Heart right ventricle (tissue), 16 donors: ENCODE measurements at regions not wholly inside any gene's neighbourhood (a gene's known extent, or its start where the extent isn't known, plus 50 kb on each side); places are given as distances from the start of the nearest gene placed in this dataset.

Experiments
- ATAC-seq, 8 donors: fragments of 200-7000 bp; cut with Tn5 transposase; one replicate each; pipeline ENCODE4 v1.9.1; 2020; ENCODE audit warnings: mild to moderate bottlenecking in 8 of 8, moderate library complexity in 8 of 8, moderate number of reproducible peaks in 1 of 8
- DNase-seq, 2 donors: peaks; one replicate each; pipeline ENCODE4 v3.0.0-alpha.2; 2020
- H3K27ac ChIP-seq, 10 donors: fragments of 200-600 bp; sonication (generic) in 2 of 10; one replicate each; pipeline versions ENCODE4 v1.5.0 to v1.8.0; 2020 to 2022; ENCODE audit warnings: mild to moderate bottlenecking in 3 of 10
- H3K27me3 ChIP-seq, 7 donors: fragments of 200-600 bp; one replicate each; pipeline ENCODE4 v1.8.0; 2021 to 2022; ENCODE audit warnings: mild to moderate bottlenecking in 2 of 7
- H3K36me3 ChIP-seq, 9 donors: fragments of 200-600 bp; sonication (generic) in 1 of 9; one replicate each; pipeline versions ENCODE4 v1.5.0 to v1.8.0; 2020 to 2022; ENCODE audit warnings: mild to moderate bottlenecking in 2 of 9
- H3K4me1 ChIP-seq, 9 donors: fragments of 200-600 bp; sonication (generic) in 1 of 9; one replicate each; pipeline versions ENCODE4 v1.5.0 to v1.8.0; 2020 to 2022; ENCODE audit warnings: mild to moderate bottlenecking in 4 of 9
- H3K4me3 ChIP-seq, 10 donors: fragments of 200-600 bp; sonication (generic) in 2 of 10; one replicate each; pipeline versions ENCODE4 v1.5.0 to v1.8.0; 2020 to 2022; ENCODE audit warnings: mild to moderate bottlenecking in 7 of 10, moderate library complexity in 2 of 10
- H3K9me3 ChIP-seq, 11 donors: fragments of 200-600 bp in 10 of 11; sonication (generic) in 2 of 11; one replicate each; pipeline versions ENCODE4 v1.5.0 to v1.8.0; 2013 to 2022; ENCODE audit warnings: mild to moderate bottlenecking in 2 of 11, control low read depth in 1 of 11, moderate library complexity in 1 of 11
- WGBS, 2 donors: extraction: QIAGEN DNeasy Blood & Tissue Kit; methylation state at CpG; one replicate each; pipeline ENCODE4 v1.1.7; 2013; ENCODE audit warnings: inconsistent platforms in 1 of 2; 5-methylcytosine and 5-hydroxymethylcytosine counted together
- intact Hi-C, 10 donors: fragments of 100-400 bp; cut with DNase I; formaldehyde crosslinking; loops; one replicate each; pipeline versions ENCODE4 v1.11.1 to v1.14.2; 2022
- TF ChIP-seq, protein P1 (sequence below), 9 donors: fragments of 200-600 bp; sonication (generic) in 2 of 9; IDR thresholded peaks; one replicate each; pipeline versions ENCODE4 v1.5.0 to v1.8.0; 2021 to 2022; ENCODE audit warnings: antibody characterized with exemption in 9 of 9, mild to moderate bottlenecking in 5 of 9, moderate library complexity in 1 of 9
- donor health status: Arrhythmogenic right ventricular cardiomyopathy.
- donor health status: ischemic (EF 13 %, LVEDD 7.1; RV severe dilation, severe dysfunction).
- donor health status: healthy with polysubstance abuse.
- donor health status: DM: no; HTN: yes; CAD: no.
- donor health status: DM: no; HTN: no; CAD: no.
- donor health status: ischemic (EF 25% LVEDD 6.9; RV normal size, moderate dysfunction).
- donor health status: ischemic (EF 25% LVEDD 5.7; RV mildly dilated, moderate dysfunction).
- donor health status: healthy.
- donor health status: DM: yes; HTN: yes; CAD: no.
- donor health status: Ischemic cardiomyopathy.
- donor health status: ischemic (EF 35%, LVEDD 5.7; RV mildly dilated, moderate dysfunction).
- donor health status: nonischemic (EF 11% LVEDD 7.7; RV severe dilation, severe dysfunction).
- donor health status: DM: yes; HTN: yes; CAD: no.
- donor health status: PGD.
- donor health status: ischemic (EF 29% LVEDD 5.4; RV normal size, mild dysfunction).
- donor health status: nonischemic (EF 23%, LVEDD 6.1; RV moderate dilation, normal function).

DNA sequence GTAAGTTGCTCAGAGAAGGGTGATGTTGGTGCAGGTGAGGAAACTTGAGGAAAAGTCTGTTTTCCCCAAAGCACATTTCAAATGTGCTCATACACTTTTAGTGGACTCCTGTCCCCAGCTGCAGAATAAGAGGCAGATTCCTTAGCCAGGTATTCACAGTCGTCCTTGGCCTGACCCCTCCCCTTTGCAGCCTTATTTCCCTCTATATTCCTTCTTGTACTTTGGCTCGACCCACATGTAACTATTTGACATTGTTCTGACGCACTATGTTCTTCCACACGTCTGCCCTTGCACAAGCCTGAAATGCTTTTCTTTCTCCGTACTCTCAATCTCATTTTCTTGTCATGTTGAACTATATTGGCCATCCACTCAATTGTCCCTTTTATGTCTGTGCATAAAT is 498.4 kb upstream of the USP24 start:
- WGBS, 2 donors = 90 to 93% methylated on average over 5 of the region's 5 CpGs
- no peaks in the 10 kb centered on the region for H3K27me3 ChIP-seq
- ATAC-seq = no peak

DNA sequence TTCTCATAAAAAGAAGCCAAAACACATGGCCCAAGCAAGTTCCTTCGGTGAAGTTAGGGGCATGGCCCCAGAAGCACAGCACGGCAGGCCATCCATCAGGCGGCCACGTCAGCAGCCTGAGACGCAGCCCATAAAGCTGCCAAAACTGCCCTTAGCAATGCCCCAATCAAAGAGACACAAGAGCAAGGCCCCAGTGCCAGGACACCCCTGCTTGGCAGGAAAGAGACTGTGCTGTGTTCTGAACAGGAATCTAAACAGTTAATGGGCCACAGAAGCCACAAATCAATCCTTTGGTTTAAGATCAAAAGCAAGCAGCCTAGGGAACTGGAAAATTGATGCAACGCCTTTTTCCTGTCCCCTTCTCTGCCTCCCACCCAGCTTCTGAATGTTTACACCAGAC is 497.0 kb upstream of the USP24 start:
- no peak overlapping the region for H3K27ac ChIP-seq
- TF ChIP-seq, protein P1, sequence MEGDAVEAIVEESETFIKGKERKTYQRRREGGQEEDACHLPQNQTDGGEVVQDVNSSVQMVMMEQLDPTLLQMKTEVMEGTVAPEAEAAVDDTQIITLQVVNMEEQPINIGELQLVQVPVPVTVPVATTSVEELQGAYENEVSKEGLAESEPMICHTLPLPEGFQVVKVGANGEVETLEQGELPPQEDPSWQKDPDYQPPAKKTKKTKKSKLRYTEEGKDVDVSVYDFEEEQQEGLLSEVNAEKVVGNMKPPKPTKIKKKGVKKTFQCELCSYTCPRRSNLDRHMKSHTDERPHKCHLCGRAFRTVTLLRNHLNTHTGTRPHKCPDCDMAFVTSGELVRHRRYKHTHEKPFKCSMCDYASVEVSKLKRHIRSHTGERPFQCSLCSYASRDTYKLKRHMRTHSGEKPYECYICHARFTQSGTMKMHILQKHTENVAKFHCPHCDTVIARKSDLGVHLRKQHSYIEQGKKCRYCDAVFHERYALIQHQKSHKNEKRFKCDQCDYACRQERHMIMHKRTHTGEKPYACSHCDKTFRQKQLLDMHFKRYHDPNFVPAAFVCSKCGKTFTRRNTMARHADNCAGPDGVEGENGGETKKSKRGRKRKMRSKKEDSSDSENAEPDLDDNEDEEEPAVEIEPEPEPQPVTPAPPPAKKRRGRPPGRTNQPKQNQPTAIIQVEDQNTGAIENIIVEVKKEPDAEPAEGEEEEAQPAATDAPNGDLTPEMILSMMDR (IDR thresholded peaks at IDR 0.05) = no peak
- H3K4me1 ChIP-seq = peaks cover 0 to 22% (median 4%) of the 10 kb centered on the region in 9 donors
- H3K9me3 ChIP-seq = no peaks in the 10 kb centered on the region
- intact Hi-C loops = no loop called here
- DNase-seq (no peak), ATAC-seq (no peak)
- no peaks in the 10 kb centered on the region for H3K27me3 ChIP-seq
- no peak overlapping the region for H3K4me3 ChIP-seq
- H3K36me3 ChIP-seq = no peaks in the 10 kb centered on the region
- WGBS, 2 donors = 87% methylated on average over 6 of the region's 6 CpGs

More for the DNA sequence above, 498.4 kb upstream of the USP24 start:
- peaks cover 0 to 29% (median 8%) of the 10 kb centered on the region in 9 donors for H3K4me1 ChIP-seq
- no peaks in the 10 kb centered on the region for H3K9me3 ChIP-seq
- TF ChIP-seq, protein P1 (IDR thresholded peaks at IDR 0.05) = no peak
- H3K4me3 ChIP-seq = no peak overlapping the region
- no peaks in the 10 kb centered on the region for H3K36me3 ChIP-seq
- no peak overlapping the region for H3K27ac ChIP-seq
- intact Hi-C loops = no loop called here
- DNase-seq = no peak

DNA sequence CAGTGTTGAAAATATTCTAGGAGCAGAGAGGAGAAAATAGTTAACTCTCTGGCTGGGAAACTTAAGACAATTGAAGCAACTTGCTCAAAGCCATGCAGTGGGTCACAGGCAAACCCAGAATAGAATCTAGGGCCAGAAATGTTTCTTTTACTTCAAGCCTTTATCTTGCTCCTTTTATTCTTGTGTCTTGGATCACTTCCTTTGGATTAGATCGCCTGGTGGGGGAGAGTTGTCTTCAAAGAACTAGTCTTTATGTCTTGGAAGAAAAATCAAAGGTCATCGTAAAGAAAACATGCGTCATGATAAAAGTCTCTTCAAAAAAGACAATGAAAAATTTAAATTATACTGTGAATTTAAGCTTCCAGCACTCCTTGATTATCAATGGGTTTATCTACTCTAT is 493.6 kb upstream of the USP24 start:
- ATAC-seq (no peak), DNase-seq (no peak)
- 76 to 80% methylated on average over 3 of the region's 3 CpGs for WGBS, 2 donors
- Histone ChIP-seq H3K4me3 (no peak overlapping the region), H3K27me3 (no peaks in the 10 kb centered on the region), H3K4me1 (peaks cover 0 to 4% (median 0%) of the 10 kb centered on the region in 9 donors), H3K36me3 (no peaks in the 10 kb centered on the region), H3K27ac (no peak overlapping the region), H3K9me3 (no peaks in the 10 kb centered on the region)
- TF ChIP-seq, protein P1 (IDR thresholded peaks at IDR 0.05) = no peak
- intact Hi-C loops = loop anchor here in 1 of 10 donors (10.0 kb wide), 1 partner anchor 866 kb away; the partner anchor contains the start of gene PLPP3

DNA sequence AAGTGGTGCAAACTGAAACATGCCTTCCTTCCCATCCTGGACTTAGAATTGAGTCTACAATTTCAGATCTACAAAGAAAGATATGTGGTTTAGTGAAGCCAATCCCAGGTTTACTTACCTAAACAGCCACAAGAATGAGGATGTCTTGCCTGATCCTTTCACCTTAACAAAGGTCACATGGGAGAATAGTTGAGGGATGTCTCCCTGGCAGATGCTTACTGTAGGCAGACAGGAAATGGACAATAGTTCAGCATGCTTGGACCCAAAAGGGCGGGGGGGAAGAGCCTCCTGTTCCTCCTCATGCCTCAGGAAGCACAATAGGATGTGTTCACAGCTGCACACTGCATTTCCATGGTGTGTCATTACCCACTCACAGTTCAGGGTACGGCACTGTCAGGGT is 492.7 kb upstream of the USP24 start:
- no peak overlapping the region for H3K27ac ChIP-seq
- intact Hi-C loops = loop anchor here in 1 of 10 donors (10.0 kb wide), 1 partner anchor 867 kb away; the partner anchor contains the start of gene PLPP3
- no peak for ATAC-seq

More for the DNA sequence above, 492.7 kb upstream of the USP24 start:
- Histone ChIP-seq H3K36me3 (no peaks in the 10 kb centered on the region), H3K4me1 (peaks cover 0 to 3% (median 0%) of the 10 kb centered on the region in 9 donors), H3K9me3 (no peaks in the 10 kb centered on the region), H3K27me3 (no peaks in the 10 kb centered on the region), H3K4me3 (no peak overlapping the region)
- WGBS, 2 donors = 70 to 89% methylated on average over 2 of the region's 2 CpGs
- DNase-seq = no peak
- TF ChIP-seq, protein P1 (IDR thresholded peaks at IDR 0.05) = no peak
